GM23338 (cell line): ENCODE measurements at regions not wholly inside any gene's neighbourhood (a gene's known extent, or its start where the extent isn't known, plus 50 kb on each side); places are given as distances from the start of the nearest gene placed in this dataset.

Experiments
- CREB1 ChIP-seq: fragments of 250-450 bp; sonication (Bioruptor Pico); IDR thresholded peaks from 2 replicates; pipeline ENCODE4 v1.5.0; 2020; ENCODE audit warnings: low read depth, mild to moderate bottlenecking, moderate library complexity
- CTCF ChIP-seq, 2 experiments: fragments of 200-600 bp in 1 of 2; sonication (generic) in 1 of 2; conservative IDR thresholded peaks; 2 replicates each; pipeline versions ENCODE4 v1.5.1 to v1.6.1; 2016 to 2017; ENCODE audit warnings: antibody characterized with exemption in 2 of 2, low read depth in 2 of 2, mild to moderate bottlenecking in 2 of 2, moderate library complexity in 1 of 2
- EZH2 ChIP-seq: fragments of 200-600 bp; sonication (generic); IDR thresholded peaks from one replicate; pipeline ENCODE4 v1.8.0; 2017; ENCODE audit warnings: antibody characterized with exemption, mild to moderate bottlenecking, low read depth; ENCODE audit not compliant: unreplicated experiment
- EZH2phosphoT487 ChIP-seq: fragments of 200-600 bp; sonication (generic); IDR thresholded peaks from one replicate; pipeline ENCODE4 v1.8.1; 2018; ENCODE audit warnings: antibody characterized with exemption; ENCODE audit not compliant: unreplicated experiment
- JUNB ChIP-seq: IDR thresholded peaks from one replicate; pipeline ENCODE4 v1.6.1; 2016; ENCODE audit warnings: antibody characterized with exemption; ENCODE audit not compliant: unreplicated experiment
- NANOG ChIP-seq: IDR thresholded peaks from 2 replicates; pipeline ENCODE4 v1.6.1; 2016; ENCODE audit warnings: antibody characterized with exemption, borderline replicate concordance
- POLR2AphosphoS5 ChIP-seq: IDR thresholded peaks from 2 replicates; pipeline ENCODE4 v1.6.1; 2016; ENCODE audit warnings: antibody characterized with exemption, low read depth
- STAT1 ChIP-seq: IDR thresholded peaks from one replicate; pipeline ENCODE4 v1.6.1; 2016; ENCODE audit warnings: antibody characterized with exemption; ENCODE audit not compliant: unreplicated experiment
- ZNF331 ChIP-seq: fragments of 250-450 bp; sonication (Bioruptor Pico); IDR thresholded peaks from 2 replicates; pipeline ENCODE4 v1.5.0; 2020; ENCODE audit warnings: low read depth, mild to moderate bottlenecking, moderate library complexity
- ZNF462 ChIP-seq: fragments of 250-450 bp; sonication (Bioruptor Pico); IDR thresholded peaks from 2 replicates; pipeline ENCODE4 v1.5.0; 2020; ENCODE audit warnings: mild to moderate bottlenecking, moderate library complexity
- TF ChIP-seq, protein P1 (sequence below): IDR thresholded peaks from one replicate; pipeline ENCODE4 v1.6.1; 2018; ENCODE audit warnings: antibody characterized with exemption; ENCODE audit not compliant: unreplicated experiment
- TF ChIP-seq, protein P2 (sequence below): IDR thresholded peaks from 2 replicates; pipeline ENCODE4 v1.6.1; 2016; ENCODE audit warnings: antibody characterized with exemption

- no peak for TF ChIP-seq POLR2AphosphoS5
- TF ChIP-seq STAT1, result no peak
- TF ChIP-seq, protein P1, sequence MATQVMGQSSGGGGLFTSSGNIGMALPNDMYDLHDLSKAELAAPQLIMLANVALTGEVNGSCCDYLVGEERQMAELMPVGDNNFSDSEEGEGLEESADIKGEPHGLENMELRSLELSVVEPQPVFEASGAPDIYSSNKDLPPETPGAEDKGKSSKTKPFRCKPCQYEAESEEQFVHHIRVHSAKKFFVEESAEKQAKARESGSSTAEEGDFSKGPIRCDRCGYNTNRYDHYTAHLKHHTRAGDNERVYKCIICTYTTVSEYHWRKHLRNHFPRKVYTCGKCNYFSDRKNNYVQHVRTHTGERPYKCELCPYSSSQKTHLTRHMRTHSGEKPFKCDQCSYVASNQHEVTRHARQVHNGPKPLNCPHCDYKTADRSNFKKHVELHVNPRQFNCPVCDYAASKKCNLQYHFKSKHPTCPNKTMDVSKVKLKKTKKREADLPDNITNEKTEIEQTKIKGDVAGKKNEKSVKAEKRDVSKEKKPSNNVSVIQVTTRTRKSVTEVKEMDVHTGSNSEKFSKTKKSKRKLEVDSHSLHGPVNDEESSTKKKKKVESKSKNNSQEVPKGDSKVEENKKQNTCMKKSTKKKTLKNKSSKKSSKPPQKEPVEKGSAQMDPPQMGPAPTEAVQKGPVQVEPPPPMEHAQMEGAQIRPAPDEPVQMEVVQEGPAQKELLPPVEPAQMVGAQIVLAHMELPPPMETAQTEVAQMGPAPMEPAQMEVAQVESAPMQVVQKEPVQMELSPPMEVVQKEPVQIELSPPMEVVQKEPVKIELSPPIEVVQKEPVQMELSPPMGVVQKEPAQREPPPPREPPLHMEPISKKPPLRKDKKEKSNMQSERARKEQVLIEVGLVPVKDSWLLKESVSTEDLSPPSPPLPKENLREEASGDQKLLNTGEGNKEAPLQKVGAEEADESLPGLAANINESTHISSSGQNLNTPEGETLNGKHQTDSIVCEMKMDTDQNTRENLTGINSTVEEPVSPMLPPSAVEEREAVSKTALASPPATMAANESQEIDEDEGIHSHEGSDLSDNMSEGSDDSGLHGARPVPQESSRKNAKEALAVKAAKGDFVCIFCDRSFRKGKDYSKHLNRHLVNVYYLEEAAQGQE, result no peak
- TF ChIP-seq CTCF (conservative IDR thresholded peaks at IDR 0.05; ENCODE audit: low read depth in 2 of 2), result no peak
- TF ChIP-seq EZH2, result no peak
- TF ChIP-seq EZH2phosphoT487, result no peak
- no peak for TF ChIP-seq CREB1 (CRISPR knock-in tag)
- no peak for TF ChIP-seq ZNF462
- no peak for TF ChIP-seq JUNB
- TF ChIP-seq, protein P2, sequence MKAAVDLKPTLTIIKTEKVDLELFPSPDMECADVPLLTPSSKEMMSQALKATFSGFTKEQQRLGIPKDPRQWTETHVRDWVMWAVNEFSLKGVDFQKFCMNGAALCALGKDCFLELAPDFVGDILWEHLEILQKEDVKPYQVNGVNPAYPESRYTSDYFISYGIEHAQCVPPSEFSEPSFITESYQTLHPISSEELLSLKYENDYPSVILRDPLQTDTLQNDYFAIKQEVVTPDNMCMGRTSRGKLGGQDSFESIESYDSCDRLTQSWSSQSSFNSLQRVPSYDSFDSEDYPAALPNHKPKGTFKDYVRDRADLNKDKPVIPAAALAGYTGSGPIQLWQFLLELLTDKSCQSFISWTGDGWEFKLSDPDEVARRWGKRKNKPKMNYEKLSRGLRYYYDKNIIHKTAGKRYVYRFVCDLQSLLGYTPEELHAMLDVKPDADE, result no peak
- no peak for TF ChIP-seq NANOG
- TF ChIP-seq ZNF331 (CRISPR knock-in tag), result no peak
These were observed 153.5 kb downstream of the DLEU7 start for GRCh38 chr13:50690006-50690405.
